ENCODE measurements at regions not wholly inside any gene's neighbourhood (a gene's known extent, or its start where the extent isn't known, plus 50 kb on each side); places are given as distances from the start of the nearest gene placed in this dataset.

DNA sequence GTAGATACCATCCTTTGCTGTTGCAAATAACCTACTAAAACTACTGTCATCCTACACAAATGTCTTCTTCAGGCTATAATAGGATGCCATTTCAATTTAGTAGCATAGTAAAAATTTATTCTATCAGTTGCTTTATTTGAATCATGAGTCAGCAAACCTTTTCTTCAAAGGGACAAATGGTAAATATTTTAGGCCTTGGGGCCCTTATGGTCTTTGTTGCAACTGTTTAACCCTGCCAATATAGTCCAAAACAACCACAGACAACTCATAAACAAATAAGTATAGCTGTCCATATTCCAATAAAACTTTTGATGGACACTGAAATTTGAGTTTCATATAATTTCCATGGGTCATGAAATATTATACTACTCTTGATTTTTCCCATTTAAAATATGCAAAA is 54.0 kb upstream of the CCBE1 start:
- no peak for DNase-seq

DNA sequence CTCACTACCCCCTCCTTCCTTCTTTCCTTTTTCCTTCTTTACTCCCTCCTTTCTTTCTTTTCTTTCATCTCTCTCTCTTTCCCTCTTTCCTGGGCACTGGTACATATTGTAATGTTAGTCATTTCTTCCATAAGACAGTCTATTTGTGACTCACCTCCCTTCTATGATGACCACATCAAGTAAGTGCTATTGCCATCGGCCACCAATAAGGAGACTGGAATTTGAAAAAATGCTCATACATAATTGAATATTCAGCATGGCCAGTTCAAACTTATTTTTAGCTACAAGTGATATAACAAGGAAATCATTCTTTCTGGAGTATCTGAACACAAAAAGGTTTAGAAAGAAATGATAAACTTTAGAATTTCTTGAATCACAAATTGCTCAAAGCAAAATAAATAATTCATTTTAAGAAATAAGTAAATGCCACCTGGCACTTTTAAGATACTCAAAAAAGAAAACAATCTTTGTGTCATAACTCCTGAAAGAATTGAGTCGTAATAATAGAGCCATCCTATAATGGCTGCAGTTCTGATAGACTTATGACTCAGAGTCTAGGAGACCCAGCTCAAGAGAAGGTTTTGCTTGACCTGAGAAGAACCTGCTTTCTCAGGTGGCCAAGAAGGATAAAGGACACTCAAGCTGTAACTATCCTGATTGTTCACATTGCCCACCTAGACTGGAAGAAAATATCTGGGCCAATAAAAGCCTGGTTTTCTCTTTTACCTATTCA is 51.6 kb upstream of the CCBE1 start:
- DNase-seq = peak; percentile 9 to 31
